ENCODE measurements at regions not wholly inside any gene's neighbourhood (a gene's known extent, or its start where the extent isn't known, plus 50 kb on each side); places are given as distances from the start of the nearest gene placed in this dataset.

DNA sequence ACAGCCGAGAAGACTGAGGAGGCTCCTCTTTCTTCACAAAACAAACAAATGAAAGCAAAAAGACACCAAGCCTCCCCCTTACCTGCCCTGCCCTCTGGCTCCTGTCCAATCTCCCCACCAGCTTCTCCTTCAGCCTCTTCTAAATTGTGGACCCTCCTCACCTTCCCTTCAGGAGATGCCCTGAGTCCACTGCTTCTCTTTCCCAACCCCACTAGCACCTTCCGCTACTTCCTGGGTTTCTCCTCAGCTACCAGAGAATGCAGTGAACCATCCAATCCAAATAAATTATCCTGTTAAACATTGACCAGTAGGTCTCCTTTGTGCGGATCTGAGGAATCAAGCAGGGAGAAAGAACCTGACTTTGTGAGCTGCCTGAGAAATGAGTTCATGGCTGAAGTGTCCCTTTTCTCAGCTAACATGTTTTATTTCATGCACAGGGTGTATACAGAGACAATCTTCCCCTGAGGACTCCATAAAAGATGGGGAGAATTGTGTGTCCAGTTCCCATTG, 63.2 kb upstream of the VPREB1 start:
- TF ChIP-seq, protein P1, sequence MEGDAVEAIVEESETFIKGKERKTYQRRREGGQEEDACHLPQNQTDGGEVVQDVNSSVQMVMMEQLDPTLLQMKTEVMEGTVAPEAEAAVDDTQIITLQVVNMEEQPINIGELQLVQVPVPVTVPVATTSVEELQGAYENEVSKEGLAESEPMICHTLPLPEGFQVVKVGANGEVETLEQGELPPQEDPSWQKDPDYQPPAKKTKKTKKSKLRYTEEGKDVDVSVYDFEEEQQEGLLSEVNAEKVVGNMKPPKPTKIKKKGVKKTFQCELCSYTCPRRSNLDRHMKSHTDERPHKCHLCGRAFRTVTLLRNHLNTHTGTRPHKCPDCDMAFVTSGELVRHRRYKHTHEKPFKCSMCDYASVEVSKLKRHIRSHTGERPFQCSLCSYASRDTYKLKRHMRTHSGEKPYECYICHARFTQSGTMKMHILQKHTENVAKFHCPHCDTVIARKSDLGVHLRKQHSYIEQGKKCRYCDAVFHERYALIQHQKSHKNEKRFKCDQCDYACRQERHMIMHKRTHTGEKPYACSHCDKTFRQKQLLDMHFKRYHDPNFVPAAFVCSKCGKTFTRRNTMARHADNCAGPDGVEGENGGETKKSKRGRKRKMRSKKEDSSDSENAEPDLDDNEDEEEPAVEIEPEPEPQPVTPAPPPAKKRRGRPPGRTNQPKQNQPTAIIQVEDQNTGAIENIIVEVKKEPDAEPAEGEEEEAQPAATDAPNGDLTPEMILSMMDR (IDR thresholded peaks at IDR 0.05; ENCODE audit: low read depth, low read length), result no peak
- no peak for TF ChIP-seq EZH2phosphoT487 (IDR thresholded peaks at IDR 0.05; ENCODE audit: low read depth)
